ENCODE measurements at regions not wholly inside any gene's neighbourhood (a gene's known extent, or its start where the extent isn't known, plus 50 kb on each side); places are given as distances from the start of the nearest gene placed in this dataset.

- no peaks in the 10 kb centered on the region for H3K27me3 ChIP-seq (ENCODE audit: insufficient read depth, low read length)
- no peaks in the 10 kb centered on the region for H4K20me1 ChIP-seq (ENCODE audit: insufficient read depth, low read length)
- H3K4me2 ChIP-seq (ENCODE audit: low read length), result no peak overlapping the region
- H3K79me2 ChIP-seq (ENCODE audit: insufficient read depth, low read length), result no peaks in the 10 kb centered on the region
- TF ChIP-seq CTCF (IDR thresholded peaks at IDR 0.05; ENCODE audit: low read length), result no peak
- TF ChIP-seq EZH2 (IDR thresholded peaks at IDR 0.05; ENCODE audit: borderline replicate concordance, low read length), result no peak
- H2AFZ ChIP-seq (ENCODE audit: low read length), result no peak overlapping the region
- H3K4me1 ChIP-seq (ENCODE audit: insufficient read depth, low read length, severe bottlenecking), result no peaks in the 10 kb centered on the region
- no peaks in the 10 kb centered on the region for H3K9me3 ChIP-seq (ENCODE audit: low read length)
- no peaks in the 10 kb centered on the region for H3K36me3 ChIP-seq (ENCODE audit: insufficient read depth, low read length)
- no peaks in the 10 kb centered on the region for H3K9me2 ChIP-seq (ENCODE audit: low read depth, low read length)
- no peak overlapping the region for H3K27ac ChIP-seq (ENCODE audit: low read depth, low read length, poor library complexity, severe bottlenecking)
- H3F3A ChIP-seq (ENCODE audit: insufficient read depth, low read length), result no peaks in the 10 kb centered on the region
- H3K4me3 ChIP-seq (ENCODE audit: low read depth, low read length, poor library complexity, severe bottlenecking), result no peak overlapping the region
- no peak overlapping the region for H3K9ac ChIP-seq (ENCODE audit: low read length)
Observed at GRCh38 chr5:87184605-87185004, 83.1 kb upstream of the RASA1 start.

- Histone ChIP-seq H2AFZ (ENCODE audit: low read length) (no peak overlapping the region), H3K27ac (ENCODE audit: low read depth, low read length, poor library complexity, severe bottlenecking) (no peak overlapping the region), H3K4me3 (ENCODE audit: low read depth, low read length, poor library complexity, severe bottlenecking) (no peak overlapping the region), H3K36me3 (ENCODE audit: insufficient read depth, low read length) (no peaks in the 10 kb centered on the region), H3K79me2 (ENCODE audit: insufficient read depth, low read length) (no peaks in the 10 kb centered on the region), H3K9ac (ENCODE audit: low read length) (no peak overlapping the region), H3F3A (ENCODE audit: insufficient read depth, low read length) (no peaks in the 10 kb centered on the region), H3K4me1 (ENCODE audit: insufficient read depth, low read length, severe bottlenecking) (no peaks in the 10 kb centered on the region), H3K9me2 (ENCODE audit: low read depth, low read length) (no peaks in the 10 kb centered on the region), H3K27me3 (ENCODE audit: insufficient read depth, low read length) (no peaks in the 10 kb centered on the region), H3K4me2 (ENCODE audit: low read length) (no peak overlapping the region), H4K20me1 (ENCODE audit: insufficient read depth, low read length) (no peaks in the 10 kb centered on the region), H3K9me3 (ENCODE audit: low read length) (no peaks in the 10 kb centered on the region)
- TF ChIP-seq EZH2 (IDR thresholded peaks at IDR 0.05; ENCODE audit: borderline replicate concordance, low read length), result no peak
- no peak for TF ChIP-seq CTCF (IDR thresholded peaks at IDR 0.05; ENCODE audit: low read length)
Observed at GRCh38 chr5:87185838-87186237, 81.8 kb upstream of the RASA1 start.

GRCh38 chr5:87188391-87188790 is 79.3 kb upstream of the RASA1 start:
- Histone ChIP-seq H3K4me2 (ENCODE audit: low read length) (no peak overlapping the region), H3K9me3 (ENCODE audit: low read length) (no peaks in the 10 kb centered on the region), H3K27ac (ENCODE audit: low read depth, low read length, poor library complexity, severe bottlenecking) (no peak overlapping the region), H3K4me3 (ENCODE audit: low read depth, low read length, poor library complexity, severe bottlenecking) (no peak overlapping the region), H4K20me1 (ENCODE audit: insufficient read depth, low read length) (no peaks in the 10 kb centered on the region), H3K9ac (ENCODE audit: low read length) (no peak overlapping the region), H3K36me3 (ENCODE audit: insufficient read depth, low read length) (no peaks in the 10 kb centered on the region), H2AFZ (ENCODE audit: low read length) (no peak overlapping the region), H3K27me3 (ENCODE audit: insufficient read depth, low read length) (no peaks in the 10 kb centered on the region), H3K9me2 (ENCODE audit: low read depth, low read length) (no peaks in the 10 kb centered on the region), H3K4me1 (ENCODE audit: insufficient read depth, low read length, severe bottlenecking) (no peaks in the 10 kb centered on the region), H3K79me2 (ENCODE audit: insufficient read depth, low read length) (no peaks in the 10 kb centered on the region), H3F3A (ENCODE audit: insufficient read depth, low read length) (no peaks in the 10 kb centered on the region)
- TF ChIP-seq EZH2 (IDR thresholded peaks at IDR 0.05; ENCODE audit: borderline replicate concordance, low read length), result no peak
- TF ChIP-seq CTCF (IDR thresholded peaks at IDR 0.05; ENCODE audit: low read length), result no peak
